ENCODE measurements at regions not wholly inside any gene's neighbourhood (a gene's known extent, or its start where the extent isn't known, plus 50 kb on each side); places are given as distances from the start of the nearest gene placed in this dataset.

DNA sequence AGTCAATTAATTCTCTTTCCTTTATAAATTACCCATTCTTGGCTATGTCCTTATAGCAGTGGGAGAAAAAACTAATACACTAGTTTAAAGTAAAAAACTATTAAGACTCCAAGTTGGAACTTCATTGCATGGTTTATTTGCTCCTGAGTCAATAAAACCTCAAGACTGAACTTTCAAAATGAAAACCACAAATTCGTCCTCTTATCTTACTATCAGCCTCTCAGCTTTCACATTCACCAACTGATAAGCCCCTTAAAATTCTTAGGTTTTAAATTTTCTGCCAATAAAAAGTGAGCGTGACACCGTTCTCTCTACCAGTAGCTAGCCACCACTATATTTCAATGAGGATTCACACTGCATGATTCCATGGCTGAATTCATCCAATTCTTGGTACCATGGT lies 346.4 kb upstream of the NPSR1 start:
- H3K27ac ChIP-seq: no peak overlapping the region
- H3K27me3 ChIP-seq: no peaks in the 10 kb centered on the region
- no peaks in the 10 kb centered on the region for H3K9me3 ChIP-seq
- H3K4me1 ChIP-seq: no peaks in the 10 kb centered on the region
- intact Hi-C loops (cut with DNase I; ENCODE audit: low total_unique reads): no loop called here
- H3K4me3 ChIP-seq: no peak overlapping the region
- TF ChIP-seq POLR2A (IDR thresholded peaks at IDR 0.05): no peak
- TF ChIP-seq, protein P1, sequence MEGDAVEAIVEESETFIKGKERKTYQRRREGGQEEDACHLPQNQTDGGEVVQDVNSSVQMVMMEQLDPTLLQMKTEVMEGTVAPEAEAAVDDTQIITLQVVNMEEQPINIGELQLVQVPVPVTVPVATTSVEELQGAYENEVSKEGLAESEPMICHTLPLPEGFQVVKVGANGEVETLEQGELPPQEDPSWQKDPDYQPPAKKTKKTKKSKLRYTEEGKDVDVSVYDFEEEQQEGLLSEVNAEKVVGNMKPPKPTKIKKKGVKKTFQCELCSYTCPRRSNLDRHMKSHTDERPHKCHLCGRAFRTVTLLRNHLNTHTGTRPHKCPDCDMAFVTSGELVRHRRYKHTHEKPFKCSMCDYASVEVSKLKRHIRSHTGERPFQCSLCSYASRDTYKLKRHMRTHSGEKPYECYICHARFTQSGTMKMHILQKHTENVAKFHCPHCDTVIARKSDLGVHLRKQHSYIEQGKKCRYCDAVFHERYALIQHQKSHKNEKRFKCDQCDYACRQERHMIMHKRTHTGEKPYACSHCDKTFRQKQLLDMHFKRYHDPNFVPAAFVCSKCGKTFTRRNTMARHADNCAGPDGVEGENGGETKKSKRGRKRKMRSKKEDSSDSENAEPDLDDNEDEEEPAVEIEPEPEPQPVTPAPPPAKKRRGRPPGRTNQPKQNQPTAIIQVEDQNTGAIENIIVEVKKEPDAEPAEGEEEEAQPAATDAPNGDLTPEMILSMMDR (IDR thresholded peaks at IDR 0.05): no peak
- 86 to 89% methylated on average over 3 of the region's 3 CpGs for WGBS, 2 donors
- H3K36me3 ChIP-seq (ENCODE audit: low read depth, missing control alignments): no peaks in the 10 kb centered on the region
- no peak for DNase-seq

DNA sequence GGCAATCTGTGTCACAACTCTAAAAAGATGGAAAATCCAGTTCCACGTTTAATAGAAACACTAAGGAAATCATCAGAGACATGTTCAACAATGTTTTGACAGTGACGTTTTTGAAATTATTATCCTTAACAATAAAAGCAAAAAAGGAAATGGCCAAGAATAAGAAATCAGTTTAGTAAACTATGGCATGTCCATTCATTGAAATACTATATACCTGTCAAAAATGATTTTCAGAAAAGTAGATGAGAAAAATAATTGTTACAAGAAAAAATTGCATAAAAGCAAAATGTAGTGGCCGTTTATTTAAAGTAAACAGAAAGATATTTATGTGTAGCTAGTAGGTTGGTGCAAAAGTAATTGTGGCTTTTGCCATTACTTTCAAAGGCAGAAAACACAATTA lies 345.4 kb upstream of the NPSR1 start:
- intact Hi-C loops (cut with DNase I; ENCODE audit: low total_unique reads): no loop called here
- Histone ChIP-seq H3K9me3 (no peaks in the 10 kb centered on the region), H3K4me1 (no peaks in the 10 kb centered on the region), H3K27me3 (no peaks in the 10 kb centered on the region), H3K4me3 (no peak overlapping the region), H3K27ac (no peak overlapping the region), H3K36me3 (ENCODE audit: low read depth, missing control alignments) (no peaks in the 10 kb centered on the region)
- 87 to 91% methylated on average over 3 of the region's 3 CpGs for WGBS, 2 donors
- no peak for DNase-seq
- no peak for TF ChIP-seq POLR2A (IDR thresholded peaks at IDR 0.05)

DNA sequence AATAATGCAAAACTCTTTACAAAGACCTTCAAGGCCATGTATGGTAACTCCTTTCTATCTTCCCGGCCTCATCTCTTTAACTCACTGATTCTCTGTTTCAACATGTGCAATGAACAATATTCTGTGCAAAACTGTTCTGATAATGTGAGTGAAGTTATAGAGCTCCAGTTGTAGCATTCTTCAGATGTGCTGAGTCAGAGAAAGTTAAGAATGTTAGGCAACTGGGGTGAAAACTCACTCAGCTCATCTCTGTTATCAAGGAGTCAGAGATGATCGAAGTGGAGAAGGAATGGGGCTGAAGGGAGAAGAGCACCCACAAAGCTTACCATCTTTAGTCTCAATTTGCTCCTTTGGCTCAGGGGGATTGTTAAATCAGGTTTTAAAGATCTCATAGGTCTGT lies 344.7 kb upstream of the NPSR1 start:
- H3K27me3 ChIP-seq: no peaks in the 10 kb centered on the region
- TF ChIP-seq, protein P1 (IDR thresholded peaks at IDR 0.05): no peak
- no peak for TF ChIP-seq POLR2A (IDR thresholded peaks at IDR 0.05)
- no peaks in the 10 kb centered on the region for H3K36me3 ChIP-seq (ENCODE audit: low read depth, missing control alignments)
- WGBS, 2 donors: 75 to 84% methylated on average over 2 of the region's 2 CpGs
- no peak overlapping the region for H3K4me3 ChIP-seq
- H3K9me3 ChIP-seq: no peaks in the 10 kb centered on the region
- DNase-seq: no peak
- intact Hi-C loops (cut with DNase I; ENCODE audit: low total_unique reads): no loop called here
- no peak overlapping the region for H3K27ac ChIP-seq
- H3K4me1 ChIP-seq: no peaks in the 10 kb centered on the region

DNA sequence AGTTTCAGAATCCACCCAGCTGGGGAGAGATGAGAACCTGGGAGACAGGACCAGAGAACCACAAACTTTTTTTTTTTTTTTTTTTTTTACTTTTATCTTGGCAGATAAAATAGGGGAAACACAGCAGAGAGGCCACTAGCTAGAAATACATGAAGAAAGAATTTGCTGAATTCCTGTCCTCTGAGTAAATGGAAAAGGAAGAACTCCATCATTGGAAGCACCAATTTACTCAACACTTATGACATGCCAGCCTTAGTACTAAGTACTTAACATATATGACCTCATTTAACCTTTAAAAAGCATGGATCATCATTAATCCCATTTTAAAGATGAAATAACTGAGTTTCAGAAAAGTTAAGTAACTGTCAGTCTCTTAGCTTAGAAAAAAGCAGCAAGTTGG lies 343.0 kb upstream of the NPSR1 start:
- no peak for DNase-seq
- Histone ChIP-seq H3K27ac (no peak overlapping the region), H3K9me3 (no peaks in the 10 kb centered on the region), H3K27me3 (no peaks in the 10 kb centered on the region), H3K4me3 (no peak overlapping the region), H3K4me1 (no peaks in the 10 kb centered on the region), H3K36me3 (ENCODE audit: low read depth, missing control alignments) (no peaks in the 10 kb centered on the region)
- TF ChIP-seq, protein P1 (IDR thresholded peaks at IDR 0.05): no peak
- TF ChIP-seq POLR2A (IDR thresholded peaks at IDR 0.05): no peak
- intact Hi-C loops (cut with DNase I; ENCODE audit: low total_unique reads): no loop called here

DNA sequence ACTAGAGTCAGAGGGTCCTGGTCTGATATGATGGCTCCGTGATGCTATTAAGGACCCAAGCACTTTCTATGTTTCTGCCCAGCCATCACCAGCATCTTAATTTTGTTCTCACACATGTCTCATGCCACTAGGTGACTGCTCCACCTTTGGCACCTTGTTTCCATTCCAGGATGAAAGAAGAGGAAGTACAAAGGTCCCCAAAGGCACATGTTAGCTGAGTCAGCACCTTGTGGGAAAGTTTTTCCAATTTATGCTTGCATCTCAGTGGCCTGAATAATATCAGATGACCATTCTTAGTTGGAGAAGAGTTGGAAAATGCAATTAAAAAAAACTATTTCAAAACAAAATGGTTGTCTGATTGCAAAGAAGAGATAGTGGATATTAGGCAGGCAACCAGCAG lies 341.0 kb upstream of the NPSR1 start:
- Histone ChIP-seq H3K4me1 (no peaks in the 10 kb centered on the region), H3K4me3 (no peak overlapping the region), H3K27ac (no peak overlapping the region), H3K27me3 (no peaks in the 10 kb centered on the region), H3K9me3 (no peaks in the 10 kb centered on the region), H3K36me3 (ENCODE audit: low read depth, missing control alignments) (no peaks in the 10 kb centered on the region)
- no peak for DNase-seq
- TF ChIP-seq, protein P1 (IDR thresholded peaks at IDR 0.05): no peak
- no peak for TF ChIP-seq POLR2A (IDR thresholded peaks at IDR 0.05)
- 90 to 100% methylated on average over 1 of the region's 1 CpG for WGBS, 2 donors
- intact Hi-C loops (cut with DNase I; ENCODE audit: low total_unique reads): no loop called here

Data from testis (tissue), 2 donors.